ENCODE measurements at regions not wholly inside any gene's neighbourhood (a gene's known extent, or its start where the extent isn't known, plus 50 kb on each side); places are given as distances from the start of the nearest gene placed in this dataset.

DNA sequence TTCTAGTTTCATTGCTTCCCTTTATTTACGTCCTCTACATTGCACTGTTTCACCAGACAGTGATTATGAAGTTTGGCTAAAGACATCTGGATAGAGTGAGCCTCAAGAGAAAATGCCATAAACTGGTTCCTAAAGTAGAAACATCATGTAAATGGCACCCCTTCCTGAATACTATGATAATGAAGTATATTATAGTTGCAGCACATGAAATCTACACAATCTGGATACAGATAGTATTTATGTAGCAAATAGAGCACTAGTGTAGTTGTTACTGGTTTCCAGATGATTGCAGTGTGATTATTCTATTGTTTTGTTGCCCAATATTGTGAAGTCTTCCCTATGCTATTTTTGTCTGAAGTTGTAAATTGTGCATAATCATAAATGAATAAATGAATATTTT is 2786.9 kb upstream of the PCDH20 start:
- Histone ChIP-seq H3K27me3 (ENCODE audit: low read depth, low read length) (no peaks in the 10 kb centered on the region), H3K4me2 (ENCODE audit: low read length) (no peak overlapping the region), H2AFZ (ENCODE audit: low read depth, low read length) (no peak overlapping the region), H3K36me3 (replicated peaks; ENCODE audit: low read depth, low read length) (no peaks in the 10 kb centered on the region), H3K4me1 (ENCODE audit: low read length) (no peaks in the 10 kb centered on the region), H4K20me1 (ENCODE audit: insufficient read depth, low read length) (no peaks in the 10 kb centered on the region), H3K9me3 (ENCODE audit: insufficient read depth, low read length) (no peaks in the 10 kb centered on the region), H3K9ac (ENCODE audit: low read length) (no peak overlapping the region), H3K4me3 (ENCODE audit: low read length) (no peak overlapping the region), H3K79me2 (ENCODE audit: low read length) (no peaks in the 10 kb centered on the region), H3K27ac (ENCODE audit: low read length) (no peak overlapping the region)
- TF ChIP-seq EZH2phosphoT487 (IDR thresholded peaks at IDR 0.05; ENCODE audit: low read depth) = no peak
- TF ChIP-seq, protein P1, sequence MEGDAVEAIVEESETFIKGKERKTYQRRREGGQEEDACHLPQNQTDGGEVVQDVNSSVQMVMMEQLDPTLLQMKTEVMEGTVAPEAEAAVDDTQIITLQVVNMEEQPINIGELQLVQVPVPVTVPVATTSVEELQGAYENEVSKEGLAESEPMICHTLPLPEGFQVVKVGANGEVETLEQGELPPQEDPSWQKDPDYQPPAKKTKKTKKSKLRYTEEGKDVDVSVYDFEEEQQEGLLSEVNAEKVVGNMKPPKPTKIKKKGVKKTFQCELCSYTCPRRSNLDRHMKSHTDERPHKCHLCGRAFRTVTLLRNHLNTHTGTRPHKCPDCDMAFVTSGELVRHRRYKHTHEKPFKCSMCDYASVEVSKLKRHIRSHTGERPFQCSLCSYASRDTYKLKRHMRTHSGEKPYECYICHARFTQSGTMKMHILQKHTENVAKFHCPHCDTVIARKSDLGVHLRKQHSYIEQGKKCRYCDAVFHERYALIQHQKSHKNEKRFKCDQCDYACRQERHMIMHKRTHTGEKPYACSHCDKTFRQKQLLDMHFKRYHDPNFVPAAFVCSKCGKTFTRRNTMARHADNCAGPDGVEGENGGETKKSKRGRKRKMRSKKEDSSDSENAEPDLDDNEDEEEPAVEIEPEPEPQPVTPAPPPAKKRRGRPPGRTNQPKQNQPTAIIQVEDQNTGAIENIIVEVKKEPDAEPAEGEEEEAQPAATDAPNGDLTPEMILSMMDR (IDR thresholded peaks at IDR 0.05; ENCODE audit: low read depth, low read length) = no peak

- Histone ChIP-seq H2AFZ (ENCODE audit: low read depth, low read length) (no peak overlapping the region), H3K79me2 (ENCODE audit: low read length) (no peaks in the 10 kb centered on the region), H3K9ac (ENCODE audit: low read length) (no peak overlapping the region), H3K4me1 (ENCODE audit: low read length) (no peaks in the 10 kb centered on the region), H4K20me1 (ENCODE audit: insufficient read depth, low read length) (no peaks in the 10 kb centered on the region), H3K27me3 (ENCODE audit: low read depth, low read length) (no peaks in the 10 kb centered on the region), H3K27ac (ENCODE audit: low read length) (no peak overlapping the region), H3K4me2 (ENCODE audit: low read length) (no peak overlapping the region), H3K4me3 (ENCODE audit: low read length) (no peak overlapping the region), H3K9me3 (ENCODE audit: insufficient read depth, low read length) (no peaks in the 10 kb centered on the region), H3K36me3 (replicated peaks; ENCODE audit: low read depth, low read length) (no peaks in the 10 kb centered on the region)
- TF ChIP-seq EZH2phosphoT487 (IDR thresholded peaks at IDR 0.05; ENCODE audit: low read depth) = no peak
- TF ChIP-seq, protein P1 (IDR thresholded peaks at IDR 0.05; ENCODE audit: low read depth, low read length) = no peak
Measured at GRCh38 chr13:64197232-64197631, 2781.6 kb upstream of the PCDH20 start.

GRCh38 chr13:64186503-64187250 is 2771.0 kb upstream of the PCDH20 start:
- Histone ChIP-seq H3K27me3 (ENCODE audit: low read depth, low read length) (no peaks in the 10 kb centered on the region), H3K4me1 (ENCODE audit: low read length) (no peaks in the 10 kb centered on the region), H3K79me2 (ENCODE audit: low read length) (no peaks in the 10 kb centered on the region), H3K9ac (ENCODE audit: low read length) (no peak overlapping the region), H2AFZ (ENCODE audit: low read depth, low read length) (no peak overlapping the region; the same call in 1 of the 2 replicates), H3K4me2 (ENCODE audit: low read length) (no peak overlapping the region), H3K36me3 (replicated peaks; ENCODE audit: low read depth, low read length) (no peaks in the 10 kb centered on the region), H4K20me1 (ENCODE audit: insufficient read depth, low read length) (no peaks in the 10 kb centered on the region), H3K27ac (ENCODE audit: low read length) (no peak overlapping the region), H3K9me3 (ENCODE audit: insufficient read depth, low read length) (no peaks in the 10 kb centered on the region), H3K4me3 (ENCODE audit: low read length) (no peak overlapping the region)
- TF ChIP-seq, protein P1 (IDR thresholded peaks at IDR 0.05; ENCODE audit: low read depth, low read length) = no peak
- TF ChIP-seq EZH2phosphoT487 (IDR thresholded peaks at IDR 0.05; ENCODE audit: low read depth) = no peak

DNA sequence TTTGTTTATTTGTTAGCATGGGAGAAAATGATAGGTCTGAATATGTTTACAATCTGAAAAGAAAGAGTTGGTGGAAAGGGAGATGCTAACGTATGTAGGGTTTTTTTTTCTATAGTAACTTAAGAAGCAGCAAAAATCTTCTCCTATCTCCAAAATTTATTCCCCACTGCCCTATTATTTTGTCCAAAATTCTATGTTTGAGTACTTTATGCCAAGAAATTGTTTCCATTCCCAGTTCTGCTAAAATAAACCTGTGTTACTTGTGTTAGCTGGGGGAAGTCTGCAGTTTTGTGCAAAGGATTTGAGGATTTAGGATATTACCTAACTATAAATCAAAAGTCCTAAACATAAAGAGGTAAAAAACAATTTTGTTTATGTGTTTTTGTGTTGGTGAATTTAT is 2770.4 kb upstream of the PCDH20 start:
- no peak overlapping the region for H3K4me3 ChIP-seq (ENCODE audit: low read length)
- no peaks in the 10 kb centered on the region for H3K9me3 ChIP-seq (ENCODE audit: insufficient read depth, low read length)
- no peak overlapping the region for H2AFZ ChIP-seq (ENCODE audit: low read depth, low read length)
- H3K9ac ChIP-seq (ENCODE audit: low read length) = no peak overlapping the region
- H3K27me3 ChIP-seq (ENCODE audit: low read depth, low read length) = no peaks in the 10 kb centered on the region
- H3K79me2 ChIP-seq (ENCODE audit: low read length) = no peaks in the 10 kb centered on the region
- TF ChIP-seq, protein P1 (IDR thresholded peaks at IDR 0.05; ENCODE audit: low read depth, low read length) = no peak
- no peak for TF ChIP-seq EZH2phosphoT487 (IDR thresholded peaks at IDR 0.05; ENCODE audit: low read depth)
- no peaks in the 10 kb centered on the region for H3K36me3 ChIP-seq (replicated peaks; ENCODE audit: low read depth, low read length)
- H3K27ac ChIP-seq (ENCODE audit: low read length) = no peak overlapping the region
- H4K20me1 ChIP-seq (ENCODE audit: insufficient read depth, low read length) = no peaks in the 10 kb centered on the region
- H3K4me2 ChIP-seq (ENCODE audit: low read length) = no peak overlapping the region
- no peaks in the 10 kb centered on the region for H3K4me1 ChIP-seq (ENCODE audit: low read length)
